ENCODE measurements at regions not wholly inside any gene's neighbourhood (a gene's known extent, or its start where the extent isn't known, plus 50 kb on each side); places are given as distances from the start of the nearest gene placed in this dataset.
"Not testable (repeated sequence)": the region's sequence is repeated elsewhere in the genome, so short reads cannot be mapped to it uniquely, and the experiment has no call there.

- ATAC-seq, result no peak
- intact Hi-C loops (cut with DNase I; ENCODE audit: low total_unique reads), result no loop called here
- Histone ChIP-seq H3K36me3 (no peaks in the 10 kb centered on the region), H3K4me3 (no peak overlapping the region), H3K4me1 (no peaks in the 10 kb centered on the region), H3K27ac (no peak overlapping the region), H3K9me3 (no peaks in the 10 kb centered on the region), H3K27me3 (no peaks in the 10 kb centered on the region)
- in situ Hi-C loops (cut with MboI; ENCODE audit: low sequenced_read_pairs in 4 of 4), result no loop called here
- no peak for DNase-seq
- no peak for TF ChIP-seq POLR2A (IDR thresholded peaks at IDR 0.05)
- TF ChIP-seq, protein P1, sequence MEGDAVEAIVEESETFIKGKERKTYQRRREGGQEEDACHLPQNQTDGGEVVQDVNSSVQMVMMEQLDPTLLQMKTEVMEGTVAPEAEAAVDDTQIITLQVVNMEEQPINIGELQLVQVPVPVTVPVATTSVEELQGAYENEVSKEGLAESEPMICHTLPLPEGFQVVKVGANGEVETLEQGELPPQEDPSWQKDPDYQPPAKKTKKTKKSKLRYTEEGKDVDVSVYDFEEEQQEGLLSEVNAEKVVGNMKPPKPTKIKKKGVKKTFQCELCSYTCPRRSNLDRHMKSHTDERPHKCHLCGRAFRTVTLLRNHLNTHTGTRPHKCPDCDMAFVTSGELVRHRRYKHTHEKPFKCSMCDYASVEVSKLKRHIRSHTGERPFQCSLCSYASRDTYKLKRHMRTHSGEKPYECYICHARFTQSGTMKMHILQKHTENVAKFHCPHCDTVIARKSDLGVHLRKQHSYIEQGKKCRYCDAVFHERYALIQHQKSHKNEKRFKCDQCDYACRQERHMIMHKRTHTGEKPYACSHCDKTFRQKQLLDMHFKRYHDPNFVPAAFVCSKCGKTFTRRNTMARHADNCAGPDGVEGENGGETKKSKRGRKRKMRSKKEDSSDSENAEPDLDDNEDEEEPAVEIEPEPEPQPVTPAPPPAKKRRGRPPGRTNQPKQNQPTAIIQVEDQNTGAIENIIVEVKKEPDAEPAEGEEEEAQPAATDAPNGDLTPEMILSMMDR (IDR thresholded peaks at IDR 0.05 in 4 of 5, conservative IDR thresholded peaks at IDR 0.05 in 1 of 5), result no peak
These were observed 944.5 kb downstream of the KCNT2 start for GRCh38 chr1:195663549-195664280.

- Histone ChIP-seq H3K4me1 (no peaks in the 10 kb centered on the region), H3K36me3 (no peaks in the 10 kb centered on the region), H3K27me3 (no peaks in the 10 kb centered on the region), H3K9me3 (no peaks in the 10 kb centered on the region), H3K4me3 (no peak overlapping the region), H3K27ac (no peak overlapping the region)
- intact Hi-C loops (cut with DNase I; ENCODE audit: low total_unique reads) (no loop called here), in situ Hi-C loops (cut with MboI; ENCODE audit: low sequenced_read_pairs in 4 of 4) (no loop called here)
- TF ChIP-seq POLR2A (IDR thresholded peaks at IDR 0.05), result no peak
- TF ChIP-seq, protein P1 (IDR thresholded peaks at IDR 0.05 in 4 of 5, conservative IDR thresholded peaks at IDR 0.05 in 1 of 5), result no peak
- ATAC-seq (no peak), DNase-seq (no peak)
These were observed 951.5 kb downstream of the KCNT2 start for GRCh38 chr1:195656780-195657179.

DNA sequence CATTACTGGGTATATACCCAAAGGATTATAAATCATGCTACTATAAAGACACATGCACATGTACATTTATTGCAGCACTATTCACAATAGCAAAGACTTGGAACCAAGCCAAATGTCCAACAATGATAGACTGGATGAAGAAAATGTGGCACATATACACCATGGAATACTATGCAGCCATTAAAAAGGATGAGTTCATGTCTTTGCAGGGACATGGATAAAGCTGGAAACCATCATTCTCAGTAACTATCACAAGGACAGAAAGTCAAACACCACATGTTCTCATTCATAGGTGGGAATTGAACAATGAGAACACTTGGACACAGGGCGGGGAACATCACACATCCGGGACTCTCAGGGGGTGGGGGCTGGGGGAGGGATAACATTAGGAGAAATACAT is 959.4 kb downstream of the KCNT2 start:
- DNase-seq; in situ Hi-C loops (cut with MboI; ENCODE audit: low sequenced_read_pairs in 4 of 4); intact Hi-C loops (cut with DNase I; ENCODE audit: low total_unique reads); ATAC-seq; H3K36me3 ChIP-seq; H3K9me3 ChIP-seq; H3K27me3 ChIP-seq; H3K27ac ChIP-seq; H3K4me1 ChIP-seq; H3K4me3 ChIP-seq: not testable (repeated sequence)

GRCh38 chr1:195637539-195637938 is 970.7 kb downstream of the KCNT2 start:
- H3K4me1 ChIP-seq, result no peaks in the 10 kb centered on the region
- intact Hi-C loops (cut with DNase I; ENCODE audit: low total_unique reads) (no loop called here), in situ Hi-C loops (cut with MboI; ENCODE audit: low sequenced_read_pairs in 4 of 4) (no loop called here)
- H3K27ac ChIP-seq, result no peak overlapping the region
- no peaks in the 10 kb centered on the region for H3K36me3 ChIP-seq
- H3K4me3 ChIP-seq, result no peak overlapping the region
- H3K9me3 ChIP-seq, result no peaks in the 10 kb centered on the region
- no peaks in the 10 kb centered on the region for H3K27me3 ChIP-seq
- TF ChIP-seq, protein P1 (IDR thresholded peaks at IDR 0.05 in 4 of 5, conservative IDR thresholded peaks at IDR 0.05 in 1 of 5), result no peak
- TF ChIP-seq POLR2A (IDR thresholded peaks at IDR 0.05), result no peak
- DNase-seq (no peak), ATAC-seq (no peak)

- Histone ChIP-seq H3K4me1 (no peaks in the 10 kb centered on the region), H3K9me3 (no peaks in the 10 kb centered on the region), H3K27ac (no peak overlapping the region), H3K36me3 (no peaks in the 10 kb centered on the region), H3K27me3 (no peaks in the 10 kb centered on the region), H3K4me3 (no peak overlapping the region)
- no peak for ATAC-seq
- no peak for DNase-seq
- in situ Hi-C loops (cut with MboI; ENCODE audit: low sequenced_read_pairs in 4 of 4) (no loop called here), intact Hi-C loops (cut with DNase I; ENCODE audit: low total_unique reads) (no loop called here)
- TF ChIP-seq POLR2A (IDR thresholded peaks at IDR 0.05), result no peak
- TF ChIP-seq, protein P1 (IDR thresholded peaks at IDR 0.05 in 4 of 5, conservative IDR thresholded peaks at IDR 0.05 in 1 of 5), result no peak
These were observed 990.0 kb downstream of the KCNT2 start for GRCh38 chr1:195618287-195618686.
